CD4-positive, alpha-beta T cell (primary cell): ENCODE measurements at regions not wholly inside any gene's neighbourhood (a gene's known extent, or its start where the extent isn't known, plus 50 kb on each side); places are given as distances from the start of the nearest gene placed in this dataset.

Source experiments
- ATAC-seq: fragments of 200-7000 bp; cut with Tn5 transposase; one replicate; pipeline ENCODE4 v1.10.0; 2022; ENCODE audit warnings: mild to moderate bottlenecking; ENCODE audit not compliant: poor library complexity
- CTCF ChIA-PET: fragments of 350-600 bp; sonication (Branson Sonifier 250); formaldehyde crosslinking; loops from one replicate; lab custom pipeline; 2021; ENCODE audit warnings: antibody characterized with exemption, inconsistent platforms; lab: Charles Lee
- POLR2A ChIA-PET: fragments of 350-600 bp; sonication (Branson Sonifier 250); formaldehyde crosslinking; loops from one replicate; lab custom pipeline; 2021; ENCODE audit warnings: antibody characterized with exemption, inconsistent platforms; lab: Charles Lee
- DNase-seq, 14 experiments: peaks; one replicate each; pipeline ENCODE4 v3.0.0-alpha.2; 2013 to 2020; ENCODE audit warnings: mixed read lengths in 2 of 14
- H3K27ac ChIP-seq, 2 donors: one replicate each; pipeline versions ENCODE4 v1.5.1 to v1.7.0; 2013; ENCODE audit warnings: low read length in 2 of 2, low read depth in 1 of 2, mild to moderate bottlenecking in 1 of 2
- H3K27me3 ChIP-seq, 2 experiments: 1 replicate in 1 of 2; 2 replicates in 1 of 2; pipeline versions ENCODE4 v1.6.1 to v1.7.0; 2013; ENCODE audit warnings: low read length in 2 of 2, control low read depth in 1 of 2, mild to moderate bottlenecking in 1 of 2, moderate library complexity in 1 of 2; ENCODE audit not compliant: insufficient read depth in 2 of 2, control insufficient read depth in 1 of 2
- H3K36me3 ChIP-seq: one replicate; pipeline ENCODE4 v1.6.1; 2013; ENCODE audit warnings: low read length, control low read depth; ENCODE audit not compliant: insufficient read depth
- H3K4me1 ChIP-seq: one replicate; pipeline ENCODE4 v1.6.1; 2013; ENCODE audit warnings: low read length, control low read depth; ENCODE audit not compliant: insufficient read depth
- H3K4me3 ChIP-seq: one replicate; pipeline ENCODE4 v1.5.1; 2013; ENCODE audit warnings: mild to moderate bottlenecking, low read length, moderate library complexity
- H3K9me3 ChIP-seq, 2 experiments: 1 replicate in 1 of 2; 2 replicates in 1 of 2; pipeline versions ENCODE4 v1.6.1 to v1.7.0; 2013; ENCODE audit warnings: low read length in 2 of 2, mild to moderate bottlenecking in 2 of 2, control low read depth in 1 of 2, moderate library complexity in 1 of 2; ENCODE audit not compliant: control insufficient read depth in 1 of 2, insufficient read depth in 1 of 2
- H3K27ac Mint-ChIP-seq: one replicate; pipeline ENCODE4 v1.8.0; 2020; ENCODE audit warnings: mixed read lengths
- H3K27me3 Mint-ChIP-seq: one replicate; pipeline ENCODE4 v1.8.0; 2021; ENCODE audit warnings: mixed read lengths
- H3K36me3 Mint-ChIP-seq: one replicate; pipeline ENCODE4 v1.8.0; 2021; ENCODE audit warnings: low read depth, mixed read lengths
- H3K4me1 Mint-ChIP-seq: one replicate; pipeline ENCODE4 v1.8.0; 2021; ENCODE audit warnings: low read depth, mixed read lengths
- H3K4me3 Mint-ChIP-seq: one replicate; pipeline ENCODE4 v1.8.0; 2020; ENCODE audit warnings: mild to moderate bottlenecking, mixed read lengths
- H3K9me3 Mint-ChIP-seq: one replicate; pipeline ENCODE4 v1.8.0; 2020; ENCODE audit warnings: mixed read lengths
- CTCF ChIP-seq: fragments of 200-600 bp; IDR thresholded peaks from one replicate; pipeline ENCODE4 v1.8.0; 2022; ENCODE audit warnings: antibody characterized with exemption, mild to moderate bottlenecking
- intact Hi-C, 2 experiments: fragments of 100-400 bp; cut with DNase I in 1 of 2; cut with micrococcal nuclease in 1 of 2; formaldehyde crosslinking; loops; one replicate each; pipeline versions ENCODE4 v1.15.1 to v1.9.0; 2023 to 2025; cut with DNase I, micrococcal nuclease

GRCh38 chr17:63196772-63197335, 230.8 kb downstream of the TANC2 start:
- ChIA-PET POLR2A (no interaction called here), CTCF (no interaction called here)
- Histone ChIP-seq H3K9me3 (no peaks in the 10 kb centered on the region), H3K4me1 (no peaks in the 10 kb centered on the region), H3K27ac (no peak overlapping the region), H3K36me3 (no peaks in the 10 kb centered on the region), H3K4me3 (peak overlapping the region; percentile 17), H3K27me3 (no peaks in the 10 kb centered on the region)
- H3K36me3 Mint-ChIP-seq = peaks cover 38% of the 10 kb centered on the region
- H3K27me3 Mint-ChIP-seq = no peaks in the 10 kb centered on the region
- ATAC-seq (no peak), DNase-seq (peak in 3 of 14 experiments; percentile 9 to 35 (median 9))
- intact Hi-C loops = no loop called here
- no peaks in the 10 kb centered on the region for H3K9me3 Mint-ChIP-seq
- peaks cover 5% of the 10 kb centered on the region for H3K4me1 Mint-ChIP-seq
- H3K27ac Mint-ChIP-seq = no peak overlapping the region
- TF ChIP-seq CTCF = no peak
- peak overlapping the region; percentile 32 for H3K4me3 Mint-ChIP-seq

- H3K4me3 ChIP-seq = no peak overlapping the region
- intact Hi-C loops = no loop called here
- DNase-seq (no peak), ATAC-seq (no peak)
- peaks cover 13% of the 10 kb centered on the region for H3K9me3 Mint-ChIP-seq
- no peaks in the 10 kb centered on the region for H3K4me1 Mint-ChIP-seq
- no peak overlapping the region for H3K27ac Mint-ChIP-seq
- TF ChIP-seq CTCF = no peak
- peaks cover 3 to 6% of the 10 kb centered on the region in 2 experiments for H3K9me3 ChIP-seq
- H3K4me1 ChIP-seq = no peaks in the 10 kb centered on the region
- no peaks in the 10 kb centered on the region for H3K27me3 ChIP-seq
- no peaks in the 10 kb centered on the region for H3K36me3 ChIP-seq
- ChIA-PET CTCF (no interaction called here), POLR2A (no interaction called here)
- H3K27ac ChIP-seq = no peak overlapping the region
- no peaks in the 10 kb centered on the region for H3K27me3 Mint-ChIP-seq
- peaks cover 66% of the 10 kb centered on the region for H3K36me3 Mint-ChIP-seq
- H3K4me3 Mint-ChIP-seq = no peak overlapping the region
Measured at GRCh38 chr17:63203652-63204051, 237.6 kb downstream of the TANC2 start.

- Mint-ChIP-seq H3K9me3 (peaks cover 3% of the 10 kb centered on the region), H3K36me3 (peaks cover 8% of the 10 kb centered on the region), H3K4me3 (no peak overlapping the region), H3K27me3 (no peaks in the 10 kb centered on the region), H3K4me1 (no peaks in the 10 kb centered on the region), H3K27ac (no peak overlapping the region)
- intact Hi-C loops = no loop called here
- Histone ChIP-seq H3K4me3 (no peak overlapping the region), H3K27ac (no peak overlapping the region), H3K9me3 (no peaks in the 10 kb centered on the region), H3K27me3 (no peaks in the 10 kb centered on the region), H3K36me3 (no peaks in the 10 kb centered on the region), H3K4me1 (no peaks in the 10 kb centered on the region)
- ChIA-PET CTCF (no interaction called here), POLR2A (no interaction called here)
- DNase-seq (peak in 2 of 14 experiments; percentile 17 to 47), ATAC-seq (no peak)
- TF ChIP-seq CTCF = no peak
Measured at GRCh38 chr17:63221939-63222338, 224.2 kb downstream of the CYB561 start.
